ENCODE measurements at regions not wholly inside any gene's neighbourhood (a gene's known extent, or its start where the extent isn't known, plus 50 kb on each side); places are given as distances from the start of the nearest gene placed in this dataset.

DNA sequence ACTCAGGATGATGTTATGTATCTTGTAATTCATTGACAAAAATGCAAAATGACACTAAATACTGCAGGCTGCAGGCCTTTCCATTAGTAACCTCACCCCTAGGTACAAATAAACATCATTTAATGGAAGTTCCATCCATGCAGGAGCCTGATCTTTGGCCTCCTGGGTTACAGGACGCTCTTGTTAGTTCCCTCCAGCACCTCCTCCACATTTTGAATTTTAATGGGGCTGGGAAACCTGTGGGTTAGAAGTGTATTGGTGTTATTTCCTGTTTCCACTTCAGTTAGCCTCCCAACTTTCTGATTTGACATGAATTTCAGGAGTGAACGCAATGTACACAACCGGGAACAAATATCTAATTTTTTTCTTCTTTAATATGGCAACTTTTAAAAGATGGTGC, 237.1 kb upstream of the ARGLU1 start:
- no peak for DNase-seq (ENCODE audit: low spot score)

DNA sequence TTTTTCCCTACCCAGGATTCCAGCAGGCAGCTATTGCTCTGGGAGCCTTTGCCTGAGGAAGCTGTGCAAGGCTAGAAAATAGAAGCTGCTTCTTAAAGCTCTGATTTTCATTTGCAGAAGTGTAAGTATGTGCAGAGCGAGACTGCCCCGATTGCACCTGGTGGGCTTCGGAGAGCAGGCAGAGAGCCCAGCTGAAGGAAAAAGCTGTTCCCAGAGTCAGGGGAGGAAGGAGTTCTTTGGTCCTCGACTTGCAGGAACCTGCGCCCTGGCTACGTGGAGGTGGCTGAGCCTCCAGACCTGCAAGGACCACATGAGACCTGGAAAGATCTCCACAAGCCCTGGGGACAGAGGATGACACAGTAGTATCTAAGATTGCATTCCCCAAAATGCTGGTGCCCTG, 235.0 kb upstream of the ARGLU1 start:
- DNase-seq (ENCODE audit: low spot score): no peak

DNA sequence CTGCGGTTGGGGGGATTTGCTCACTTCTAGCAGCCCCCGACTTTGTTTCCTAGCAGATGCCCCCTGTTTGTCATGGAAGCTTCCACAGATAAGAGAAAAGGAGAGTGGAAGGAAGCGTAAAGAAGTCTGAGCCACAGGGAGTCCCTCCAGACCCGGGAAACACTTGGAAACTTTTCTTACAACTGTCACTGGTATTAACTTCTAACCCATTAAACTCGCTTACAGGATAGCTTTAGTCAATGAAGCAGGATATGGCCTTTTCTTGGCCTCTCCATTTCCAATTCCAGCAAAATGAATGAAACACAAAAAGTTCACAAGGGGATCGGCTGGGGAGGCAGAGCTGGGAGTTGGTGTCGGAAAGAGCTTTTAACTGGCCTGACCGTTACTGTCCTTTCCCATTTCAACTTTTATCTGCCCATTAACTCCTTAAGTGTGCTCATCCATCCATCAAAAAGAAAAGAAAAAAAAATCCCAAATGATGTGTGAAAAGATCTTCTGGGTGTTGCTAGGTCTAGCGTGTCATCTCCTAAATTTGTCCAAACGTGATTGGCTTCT, 231.9 kb upstream of the ARGLU1 start:
- no peak for DNase-seq (ENCODE audit: low spot score)

DNA sequence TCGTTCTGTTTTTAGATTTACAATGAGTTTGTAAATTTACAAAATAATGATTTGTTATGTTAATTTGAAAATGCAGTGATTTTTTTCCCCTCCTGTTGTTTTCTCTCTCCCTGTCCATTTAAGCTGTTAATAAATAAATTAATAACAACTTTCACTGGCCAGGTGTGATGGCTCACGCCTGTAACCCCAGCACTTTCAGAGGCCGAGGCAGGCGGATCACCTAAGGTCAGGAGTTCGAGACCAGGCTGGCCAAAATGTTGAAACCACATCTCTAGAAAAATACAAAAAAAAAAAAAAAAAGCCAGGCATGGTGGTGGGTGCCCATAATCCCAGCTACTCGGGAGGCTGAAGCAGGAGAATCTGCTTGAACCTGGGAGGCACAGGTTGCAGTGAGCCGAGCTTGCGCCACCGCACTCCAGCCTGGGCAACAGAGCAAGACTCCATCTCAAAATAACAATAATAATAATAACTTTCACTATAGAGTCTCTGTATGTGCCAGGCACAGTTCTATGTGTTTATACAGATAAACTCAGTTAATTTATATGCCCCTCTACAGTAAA, 229.2 kb upstream of the ARGLU1 start:
- DNase-seq (ENCODE audit: low spot score): no peak

DNA sequence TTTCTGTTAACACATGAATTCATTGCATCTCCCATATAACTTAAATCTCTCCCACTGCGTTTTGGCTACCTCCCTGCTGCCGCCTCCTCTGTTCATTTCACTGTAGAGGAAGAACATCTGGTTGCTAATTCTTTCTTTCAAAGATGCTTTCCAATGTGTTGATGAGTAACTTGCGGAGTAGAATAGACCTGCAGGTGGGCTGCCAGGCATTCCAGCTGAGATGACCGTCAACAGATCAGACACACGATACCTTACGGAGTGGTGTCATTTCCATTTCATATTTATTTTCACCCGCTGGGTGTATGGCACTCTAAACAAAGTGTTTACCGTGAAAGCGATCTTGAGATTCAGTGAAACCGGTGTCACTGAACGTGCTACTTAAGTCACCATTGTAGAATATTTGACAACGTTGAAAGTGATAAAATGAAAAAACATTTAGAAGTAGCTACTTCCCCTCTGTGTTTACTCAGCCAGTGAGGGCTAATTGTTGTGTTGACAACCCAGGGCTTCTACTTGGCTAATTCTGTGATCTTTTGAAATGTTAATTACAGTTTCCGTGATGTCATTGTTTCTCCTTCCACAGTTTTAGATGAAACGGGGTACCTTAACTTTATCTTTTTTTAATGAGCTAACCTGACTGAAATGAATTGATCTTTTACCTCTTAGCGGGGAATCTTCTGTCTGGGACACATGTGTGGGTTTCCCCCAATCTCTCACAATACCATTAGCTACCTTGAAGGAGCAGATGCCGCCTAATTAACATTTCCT, 228.5 kb upstream of the ARGLU1 start:
- DNase-seq (ENCODE audit: low spot score): peak; percentile 47

DNA sequence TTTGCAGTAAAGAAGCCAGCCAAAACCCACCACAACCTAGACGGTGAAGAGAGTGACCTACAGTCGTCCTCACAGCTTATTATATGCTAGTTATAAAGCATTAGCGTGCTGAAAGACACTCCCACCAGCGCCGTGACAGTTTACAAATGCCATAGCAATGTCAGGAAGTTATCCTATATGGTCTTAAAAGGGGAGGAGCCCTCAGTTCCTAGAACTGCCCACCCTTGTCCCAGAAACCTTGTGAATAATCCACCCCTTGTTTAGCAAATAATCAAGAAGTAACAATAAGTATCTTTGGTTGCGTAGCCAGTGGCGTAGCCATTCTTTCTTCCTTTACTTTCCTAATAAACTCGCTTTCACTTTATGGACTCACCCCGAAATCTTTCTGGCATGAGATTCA, 227.9 kb upstream of the ARGLU1 start:
- no peak for DNase-seq (ENCODE audit: low spot score)

DNA sequence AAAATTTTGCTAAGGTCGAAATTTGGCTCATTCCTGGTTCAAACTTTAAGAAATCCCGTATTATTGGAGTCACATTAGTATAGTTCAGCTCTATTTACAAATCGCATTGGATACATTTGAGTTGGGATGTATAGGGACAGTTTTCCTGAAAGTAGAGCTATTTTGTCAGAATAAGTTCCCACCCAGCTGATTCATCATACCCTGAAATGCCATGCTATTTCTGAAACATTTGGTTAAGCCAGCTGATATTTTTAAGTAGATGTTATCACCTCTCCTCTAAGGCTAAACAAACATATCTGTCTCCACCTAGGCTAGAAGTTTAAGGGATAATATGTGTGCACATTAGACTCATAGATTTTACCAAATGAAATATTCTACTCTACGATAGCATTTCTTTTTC, 226.2 kb upstream of the ARGLU1 start:
- no peak for DNase-seq (ENCODE audit: low spot score)

DNA sequence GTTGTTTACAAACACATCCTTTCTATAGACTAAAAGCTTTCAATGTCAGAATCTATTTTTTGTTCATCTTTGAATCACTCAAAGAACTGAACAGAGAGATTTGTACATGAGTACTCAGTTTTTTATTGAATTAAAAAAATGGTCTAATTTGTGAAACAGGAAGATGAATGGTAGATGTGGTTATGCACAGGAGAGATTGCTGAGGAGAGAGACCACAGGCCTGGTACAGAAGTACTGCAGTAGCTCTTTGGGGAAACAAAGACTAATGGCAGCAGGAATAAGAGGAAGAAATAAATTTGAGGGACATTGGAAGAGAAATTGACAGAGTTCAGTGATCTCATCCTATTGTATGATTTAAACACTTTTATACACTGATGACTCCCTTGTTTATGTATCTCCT, 222.0 kb upstream of the ARGLU1 start:
- no peak for DNase-seq (ENCODE audit: low spot score)

DNA sequence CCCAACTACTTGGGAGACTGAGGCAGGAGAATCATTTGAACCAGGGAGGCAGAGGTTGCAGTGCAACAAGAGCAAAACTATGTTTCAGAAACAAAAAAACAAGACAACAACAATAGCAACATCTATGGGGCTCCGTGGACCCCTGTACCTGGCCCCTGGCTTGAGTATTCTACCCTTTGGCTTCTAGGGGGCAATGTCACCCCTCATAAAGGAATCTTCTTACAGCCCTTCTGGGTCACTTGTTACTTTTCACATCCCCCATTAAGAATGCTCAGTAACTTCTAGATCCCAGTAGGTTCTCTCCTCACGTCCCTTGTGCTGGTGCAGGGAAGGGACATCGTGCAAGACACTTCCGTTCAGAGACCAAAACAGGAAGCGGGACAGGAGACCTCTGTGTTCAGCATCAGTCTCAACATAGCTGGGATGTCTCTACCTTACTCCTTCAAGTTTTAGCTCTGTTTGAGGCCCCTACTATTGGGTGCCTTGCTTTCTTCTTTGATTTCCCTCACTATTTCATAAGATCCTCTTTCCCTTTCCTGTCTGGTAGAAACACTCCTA, 218.1 kb upstream of the ARGLU1 start:
- no peak for DNase-seq (ENCODE audit: low spot score)

DNA sequence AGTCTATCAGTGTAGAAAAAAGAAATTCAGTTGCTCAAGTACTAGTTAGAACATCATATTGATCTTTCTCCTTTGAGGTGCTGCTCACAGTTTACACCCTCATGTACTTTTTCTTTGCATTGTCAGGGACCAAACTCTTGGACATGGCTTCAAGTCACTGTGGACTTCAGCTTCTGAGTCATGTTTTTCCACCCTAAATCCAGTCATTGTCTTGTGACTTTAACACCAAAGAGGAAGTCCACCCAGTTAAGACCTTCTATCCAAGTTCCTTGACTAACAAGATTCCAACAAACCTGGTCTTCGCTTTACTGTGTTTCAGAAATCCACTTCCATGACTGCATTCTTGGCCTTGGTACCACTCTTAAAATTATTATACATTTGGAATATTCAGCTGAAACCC, 206.7 kb upstream of the ARGLU1 start:
- DNase-seq (ENCODE audit: low spot score): no peak

DNA sequence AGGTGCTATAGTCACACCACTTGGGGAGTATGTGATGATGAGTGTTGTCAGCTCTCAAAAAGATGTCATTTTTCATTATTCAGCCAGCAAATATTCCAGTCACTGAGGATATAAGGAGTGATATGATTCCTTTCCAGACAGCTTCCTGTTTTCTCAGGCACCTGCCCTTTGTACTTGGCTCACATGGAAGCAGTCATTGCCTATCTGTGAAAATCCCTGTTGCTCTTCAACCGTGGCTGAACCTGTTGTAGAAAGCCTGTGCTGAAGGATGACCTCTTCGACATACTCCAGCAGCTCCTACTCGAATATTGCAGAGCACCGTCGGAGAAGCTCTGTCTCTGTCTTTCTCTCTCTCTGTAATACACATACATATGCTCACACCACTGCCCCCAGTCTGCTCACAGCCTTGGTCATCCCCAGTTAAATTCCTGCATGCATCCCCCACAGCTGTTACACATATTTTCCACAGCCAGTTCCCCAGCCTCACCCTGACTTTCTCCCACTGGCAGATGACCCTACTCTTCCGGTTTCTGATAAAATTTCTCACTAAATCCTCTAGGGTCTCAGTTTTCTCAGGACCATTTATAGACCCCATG, 204.2 kb upstream of the ARGLU1 start:
- DNase-seq (ENCODE audit: low spot score): no peak

DNA sequence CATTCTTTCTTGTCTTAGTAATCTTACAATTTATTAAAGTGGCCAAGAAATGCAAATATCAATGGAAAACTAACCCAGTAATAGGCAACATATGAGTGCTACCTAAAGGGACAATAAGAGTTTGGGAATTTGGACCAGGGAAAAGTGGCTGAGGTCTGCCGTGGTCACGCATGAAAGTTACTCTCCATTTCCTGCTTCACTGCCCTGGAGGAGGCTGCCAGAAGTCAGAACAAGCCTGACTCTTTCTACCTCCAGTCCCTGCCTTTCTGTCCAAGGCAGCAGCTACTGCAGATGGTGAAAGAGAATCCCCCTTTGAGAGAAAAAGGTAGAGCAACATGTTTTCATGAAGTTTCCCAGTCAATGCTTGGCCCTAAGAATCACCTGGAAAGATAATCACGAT, 201.1 kb upstream of the ARGLU1 start:
- no peak for DNase-seq (ENCODE audit: low spot score)

DNA sequence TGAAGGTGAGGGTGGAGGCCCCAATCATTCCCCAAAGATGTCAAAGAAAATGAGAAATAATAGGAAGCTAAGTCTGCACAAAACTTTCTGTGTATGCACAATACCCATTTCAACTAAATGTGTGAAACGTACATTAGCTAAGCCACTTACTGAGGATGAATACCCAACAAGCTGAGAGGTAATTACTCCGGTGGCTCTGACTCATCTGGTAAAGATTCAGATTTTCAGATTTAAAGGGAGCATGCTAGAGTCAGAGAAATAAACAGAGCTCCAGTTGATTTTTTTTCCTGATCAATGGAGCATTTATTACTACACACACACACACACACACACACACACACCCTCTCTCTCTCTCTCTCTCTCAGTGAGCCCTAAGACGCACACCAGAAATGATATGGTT, 194.8 kb upstream of the ARGLU1 start:
- no peak for DNase-seq (ENCODE audit: low spot score)

DNA sequence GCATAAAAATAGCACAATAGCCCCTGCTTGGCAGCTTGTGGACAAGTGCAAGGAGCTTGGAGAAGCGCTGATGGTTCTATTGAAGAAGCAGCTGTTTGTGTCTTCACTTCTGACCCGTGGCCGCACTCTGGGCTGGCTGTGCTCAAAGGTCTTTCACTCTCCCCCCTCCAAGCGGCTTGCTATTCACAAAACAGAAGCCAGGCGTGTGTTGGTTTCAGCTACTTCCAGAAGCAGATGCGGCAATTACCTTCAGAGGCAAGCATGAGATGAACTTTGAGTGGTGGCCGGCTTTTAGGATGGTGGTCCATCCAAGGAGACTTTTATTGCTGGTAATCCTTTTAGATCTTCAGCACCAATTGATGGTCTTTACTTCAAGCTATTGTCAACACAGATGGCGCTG, 188.5 kb upstream of the ARGLU1 start:
- no peak for DNase-seq (ENCODE audit: low spot score)

DNA sequence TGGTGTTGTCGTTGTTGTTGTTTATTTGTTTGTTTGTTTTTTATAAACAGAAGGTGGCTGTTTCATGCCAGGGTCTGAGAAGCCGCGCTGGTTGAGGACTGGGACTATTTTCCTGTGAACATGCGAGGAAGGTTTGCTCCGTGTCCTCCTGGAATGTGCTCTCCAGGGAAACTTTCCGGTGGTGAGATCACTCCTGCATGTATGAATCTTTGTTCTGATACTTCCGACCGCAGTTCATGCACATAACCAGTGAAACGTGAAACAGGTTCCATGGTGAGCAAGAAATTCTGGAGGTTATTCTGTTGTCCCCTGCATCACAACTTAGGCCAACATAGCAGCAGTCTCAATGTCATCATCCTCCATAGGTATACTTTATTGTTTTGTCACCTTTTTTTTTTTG, 187.6 kb upstream of the ARGLU1 start:
- DNase-seq (ENCODE audit: low spot score): no peak

DNA sequence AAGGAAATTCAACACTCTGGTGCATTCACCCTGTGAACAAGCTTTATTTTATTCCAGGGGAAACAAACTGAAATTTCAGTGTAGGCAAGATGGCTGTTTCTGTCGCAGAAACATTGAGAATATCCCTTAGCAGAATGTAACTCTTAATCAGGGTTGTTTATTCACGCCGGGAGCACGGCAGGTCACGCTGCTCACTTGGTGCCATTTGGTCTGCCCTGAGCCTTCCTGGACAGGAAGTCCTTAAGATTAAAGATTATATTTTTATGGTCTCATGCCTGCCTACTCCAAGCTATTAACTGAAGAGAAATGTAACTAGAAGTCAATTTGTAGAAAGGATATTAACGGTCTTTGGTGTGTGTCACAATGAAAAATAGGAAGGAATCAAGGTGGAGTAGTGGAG, 185.3 kb upstream of the ARGLU1 start:
- DNase-seq (ENCODE audit: low spot score): no peak

DNA sequence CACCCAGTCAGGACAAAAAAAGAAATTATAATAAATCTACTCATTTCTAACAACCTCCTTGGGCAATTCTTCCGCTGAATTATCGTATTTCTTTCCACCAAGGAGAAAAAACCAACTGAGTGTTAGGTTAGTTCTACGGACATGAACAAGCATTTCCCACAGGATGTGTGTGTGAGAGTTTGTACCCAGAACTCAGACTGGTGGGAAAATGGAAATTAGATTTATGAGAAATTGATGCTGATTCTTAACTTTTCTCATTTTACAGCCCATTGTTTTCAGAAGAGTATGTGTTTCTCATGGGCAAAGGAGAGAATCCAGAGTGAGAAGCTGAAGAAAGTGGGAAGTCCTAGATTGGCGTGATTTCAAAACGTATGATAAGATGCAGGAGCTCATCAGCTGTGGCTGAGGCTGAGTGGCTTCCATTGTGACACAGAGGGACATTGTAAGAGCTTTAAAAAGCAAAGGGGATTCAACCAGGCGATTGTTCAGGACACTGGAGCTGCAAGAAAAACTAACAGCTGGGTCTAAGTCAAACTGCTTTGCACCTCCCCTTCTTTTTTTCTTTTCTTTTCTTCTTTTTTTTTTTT, 184.7 kb upstream of the ARGLU1 start:
- no peak for DNase-seq (ENCODE audit: low spot score)

DNA sequence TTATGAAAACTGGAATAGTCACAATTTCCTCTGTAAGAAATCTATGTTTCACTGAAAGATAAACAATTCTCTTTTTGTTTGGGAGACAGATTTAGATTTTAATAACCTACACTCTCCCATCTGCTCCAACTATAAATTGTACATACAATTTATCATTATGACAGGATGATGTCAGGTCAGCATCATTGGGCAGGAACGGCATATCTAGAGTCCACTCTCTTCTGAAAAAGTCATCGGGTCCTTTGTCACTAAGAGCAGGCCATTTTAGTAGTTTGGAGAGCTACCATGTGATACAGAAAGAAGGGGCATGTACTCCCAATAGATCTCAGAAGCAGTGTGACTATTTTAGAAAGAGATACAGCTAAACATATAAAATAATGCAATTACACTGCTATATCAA, 180.8 kb upstream of the ARGLU1 start:
- DNase-seq (ENCODE audit: low spot score): no peak

DNA sequence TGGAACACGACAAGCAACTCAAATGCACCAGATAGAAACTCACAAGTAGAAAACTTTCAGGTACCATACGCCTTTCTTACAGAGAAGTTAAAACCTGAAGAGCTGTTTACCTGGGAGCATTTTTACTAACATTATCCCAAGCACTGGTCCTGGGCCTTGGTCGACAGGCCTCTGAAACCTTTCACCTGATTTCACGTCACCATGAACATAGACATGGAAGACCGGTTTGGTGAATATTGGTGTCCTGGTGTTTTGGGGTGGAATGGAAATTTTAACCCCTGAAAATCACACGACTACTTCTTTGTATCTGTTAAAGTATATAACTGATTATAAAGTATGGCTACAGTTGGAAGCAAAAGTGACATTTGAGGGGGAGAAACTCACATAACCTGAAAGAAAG, 176.6 kb upstream of the ARGLU1 start:
- DNase-seq (ENCODE audit: low spot score): no peak

DNA sequence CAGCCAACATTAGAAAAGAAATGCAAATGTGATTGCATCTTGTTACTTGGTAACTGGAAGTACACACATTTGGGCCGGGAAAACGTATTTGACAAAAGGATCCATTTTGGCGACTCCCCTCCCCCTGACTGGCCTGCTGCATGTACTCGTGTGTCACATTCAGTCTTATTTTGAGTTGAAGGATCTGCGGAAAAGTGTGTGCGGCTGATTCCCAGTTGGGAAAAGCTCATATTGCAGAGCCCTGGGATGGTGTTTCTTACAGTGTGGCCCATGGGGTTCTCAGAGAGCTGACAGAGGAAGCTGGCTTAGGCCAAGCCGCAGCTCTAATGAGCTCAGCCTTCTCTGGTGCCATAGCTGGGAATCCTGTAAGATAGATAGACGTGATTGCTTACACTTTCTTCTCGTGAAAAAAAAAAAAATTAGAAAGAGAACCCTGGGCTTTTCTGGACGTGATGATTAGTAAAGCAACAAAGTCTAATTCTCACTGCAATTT, 170.3 kb upstream of the ARGLU1 start:
- DNase-seq (ENCODE audit: low spot score): no peak

DNA sequence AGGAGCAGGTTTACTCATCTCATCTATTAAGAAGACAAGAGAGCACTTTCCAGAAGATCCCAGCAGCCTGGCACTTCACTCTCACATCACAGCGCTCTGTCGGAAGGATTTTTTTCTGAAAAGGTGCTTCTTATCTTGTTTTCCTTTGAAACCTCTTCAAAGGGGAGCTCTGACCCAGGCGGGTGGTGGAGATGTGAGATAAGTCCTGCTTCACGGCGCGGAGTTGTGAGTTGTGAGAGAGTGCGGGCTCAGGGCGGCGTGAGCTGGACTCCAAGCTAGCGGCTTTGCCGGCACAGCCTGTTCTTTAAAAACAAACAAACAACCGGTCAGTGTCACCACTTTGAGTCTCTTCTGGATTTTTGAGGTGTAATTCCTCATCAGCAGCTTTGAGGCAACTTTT, 169.0 kb upstream of the ARGLU1 start:
- no peak for DNase-seq (ENCODE audit: low spot score)

DNA sequence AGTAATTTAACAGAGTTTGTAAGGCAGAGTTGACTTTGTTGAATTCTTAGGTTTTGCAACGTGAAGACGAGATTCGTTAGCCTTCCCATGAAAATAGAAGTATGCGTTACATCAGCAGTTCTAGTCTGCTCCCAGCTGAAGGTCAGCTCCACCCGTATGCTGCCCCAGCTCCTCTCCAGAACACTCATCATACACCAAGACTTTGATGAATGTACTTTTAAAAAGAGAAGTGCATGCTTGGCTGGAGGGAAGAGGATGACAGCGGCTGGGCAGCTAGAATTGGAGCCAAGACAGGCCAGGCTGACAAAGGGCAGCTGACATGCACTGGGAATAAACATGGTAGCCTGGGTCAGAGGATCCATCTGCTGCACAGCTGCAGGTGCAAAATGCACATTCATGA, 166.3 kb upstream of the ARGLU1 start:
- DNase-seq (ENCODE audit: low spot score): no peak

DNA sequence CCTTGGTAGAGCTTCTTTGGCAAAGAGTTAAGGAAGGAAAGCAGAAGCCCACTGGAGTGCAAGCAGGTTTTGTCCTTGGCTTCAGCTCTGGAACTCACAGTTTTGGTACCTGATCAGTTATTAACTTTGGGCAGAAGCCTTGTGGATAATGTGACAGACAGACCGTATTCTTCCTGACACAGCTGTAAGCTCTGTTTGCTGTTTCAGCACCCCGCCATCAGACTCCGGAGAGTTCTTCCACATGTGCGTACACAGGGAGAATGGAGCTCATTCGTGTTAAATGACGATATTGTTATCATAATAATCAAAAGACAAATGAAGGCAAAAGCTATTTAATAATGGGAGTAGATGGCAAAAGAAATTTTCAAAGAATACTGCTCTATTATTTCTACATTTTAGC, 155.1 kb upstream of the ARGLU1 start:
- no peak for DNase-seq (ENCODE audit: low spot score)
